ENCODE measurements at regions not wholly inside any gene's neighbourhood (a gene's known extent, or its start where the extent isn't known, plus 50 kb on each side); places are given as distances from the start of the nearest gene placed in this dataset.
"Not testable (repeated sequence)": the region's sequence is repeated elsewhere in the genome, so short reads cannot be mapped to it uniquely, and the experiment has no call there.

GRCh38 chr5:130605234-130605633 is 559.8 kb downstream of the HINT1 start:
- Mint-ChIP-seq H3K27me3 (no peaks in the 10 kb centered on the region), H3K36me3 (no peaks in the 10 kb centered on the region), H3K9me3 (peaks cover 0 to 4% (median 2%) of the 10 kb centered on the region in 7 donors), H3K4me3 (no peak overlapping the region), H3K27ac (no peak overlapping the region), H3K4me1 (no peaks in the 10 kb centered on the region)
- Histone ChIP-seq H3K27ac (ENCODE audit: insufficient read depth, low read length, poor library complexity, severe bottlenecking) (no peak overlapping the region), H3K36me3 (ENCODE audit: control insufficient read depth, insufficient read depth, low read length) (no peaks in the 10 kb centered on the region), H3K4me3 (ENCODE audit: low read depth, low read length) (no peak overlapping the region), H3K4me1 (ENCODE audit: control insufficient read depth, insufficient read depth, low read length, poor library complexity, severe bottlenecking) (no peaks in the 10 kb centered on the region), H3K27me3 (ENCODE audit: control insufficient read depth, insufficient read depth, low read length) (no peaks in the 10 kb centered on the region), H3K9me3 (ENCODE audit: control insufficient read depth in 2 of 2, low read length in 2 of 2) (no peaks in the 10 kb centered on the region)
- ATAC-seq (ENCODE audit: low read depth in 2 of 2) = no peak
- DNase-seq = no peak

GRCh38 chr5:130596647-130597046 is 568.4 kb downstream of the HINT1 start:
- not testable (repeated sequence) for H3K27me3 Mint-ChIP-seq; H3K36me3 Mint-ChIP-seq; H3K27ac ChIP-seq (ENCODE audit: insufficient read depth, low read length, poor library complexity, severe bottlenecking); H3K9me3 ChIP-seq (ENCODE audit: control insufficient read depth in 2 of 2, low read length in 2 of 2); H3K4me3 Mint-ChIP-seq; H3K9me3 Mint-ChIP-seq; ATAC-seq (ENCODE audit: low read depth in 2 of 2); H3K4me1 ChIP-seq (ENCODE audit: control insufficient read depth, insufficient read depth, low read length, poor library complexity, severe bottlenecking); H3K4me3 ChIP-seq (ENCODE audit: low read depth, low read length); H3K36me3 ChIP-seq (ENCODE audit: control insufficient read depth, insufficient read depth, low read length); H3K27ac Mint-ChIP-seq; H3K27me3 ChIP-seq (ENCODE audit: control insufficient read depth, insufficient read depth, low read length); H3K4me1 Mint-ChIP-seq; DNase-seq

GRCh38 chr5:130580264-130580663 is 584.8 kb downstream of the HINT1 start:
- H3K27me3 ChIP-seq (ENCODE audit: control insufficient read depth, insufficient read depth, low read length) = no peaks in the 10 kb centered on the region

GRCh38 chr5:130578354-130578753 is 586.7 kb downstream of the HINT1 start:
- Mint-ChIP-seq H3K9me3 (no peaks in the 10 kb centered on the region), H3K4me3 (no peak overlapping the region)
- H3K27me3 ChIP-seq (ENCODE audit: control insufficient read depth, insufficient read depth, low read length) = no peaks in the 10 kb centered on the region

More at GRCh38 chr5:130580264-130580663, 584.8 kb downstream of the HINT1 start:
- H3K27ac ChIP-seq (ENCODE audit: insufficient read depth, low read length, poor library complexity, severe bottlenecking) = no peak overlapping the region
- no peak overlapping the region for H3K27ac Mint-ChIP-seq
- H3K9me3 ChIP-seq (ENCODE audit: control insufficient read depth in 2 of 2, low read length in 2 of 2) = no peaks in the 10 kb centered on the region
- no peak overlapping the region for H3K4me3 Mint-ChIP-seq
- H3K36me3 ChIP-seq (ENCODE audit: control insufficient read depth, insufficient read depth, low read length) = no peaks in the 10 kb centered on the region
- DNase-seq (no peak), ATAC-seq (ENCODE audit: low read depth in 2 of 2) (no peak)
- no peaks in the 10 kb centered on the region for H3K9me3 Mint-ChIP-seq
- H3K4me1 Mint-ChIP-seq = no peaks in the 10 kb centered on the region
- no peaks in the 10 kb centered on the region for H3K4me1 ChIP-seq (ENCODE audit: control insufficient read depth, insufficient read depth, low read length, poor library complexity, severe bottlenecking)
- H3K27me3 Mint-ChIP-seq = peaks cover 6% of the 10 kb centered on the region
- no peaks in the 10 kb centered on the region for H3K36me3 Mint-ChIP-seq
- no peak overlapping the region for H3K4me3 ChIP-seq (ENCODE audit: low read depth, low read length)

GRCh38 chr5:130571076-130571475 is 594.0 kb downstream of the HINT1 start:
- Mint-ChIP-seq H3K27me3 (no peaks in the 10 kb centered on the region), H3K27ac (no peak overlapping the region), H3K4me3 (no peak overlapping the region), H3K36me3 (no peaks in the 10 kb centered on the region), H3K9me3 (peaks cover 0 to 2% (median 0%) of the 10 kb centered on the region in 7 donors), H3K4me1 (no peaks in the 10 kb centered on the region)
- Histone ChIP-seq H3K4me1 (ENCODE audit: control insufficient read depth, insufficient read depth, low read length, poor library complexity, severe bottlenecking) (no peaks in the 10 kb centered on the region), H3K27me3 (ENCODE audit: control insufficient read depth, insufficient read depth, low read length) (no peaks in the 10 kb centered on the region), H3K27ac (ENCODE audit: insufficient read depth, low read length, poor library complexity, severe bottlenecking) (no peak overlapping the region), H3K9me3 (ENCODE audit: control insufficient read depth in 2 of 2, low read length in 2 of 2) (no peaks in the 10 kb centered on the region), H3K4me3 (ENCODE audit: low read depth, low read length) (no peak overlapping the region), H3K36me3 (ENCODE audit: control insufficient read depth, insufficient read depth, low read length) (no peaks in the 10 kb centered on the region)
- DNase-seq (no peak), ATAC-seq (ENCODE audit: low read depth in 2 of 2) (no peak)

More at GRCh38 chr5:130578354-130578753, 586.7 kb downstream of the HINT1 start:
- Mint-ChIP-seq H3K27me3 (peaks cover 6% of the 10 kb centered on the region), H3K36me3 (no peaks in the 10 kb centered on the region), H3K4me1 (no peaks in the 10 kb centered on the region), H3K27ac (no peak overlapping the region)
- DNase-seq (no peak), ATAC-seq (ENCODE audit: low read depth in 2 of 2) (no peak)
- H3K36me3 ChIP-seq (ENCODE audit: control insufficient read depth, insufficient read depth, low read length) = no peaks in the 10 kb centered on the region
- H3K4me3 ChIP-seq (ENCODE audit: low read depth, low read length) = no peak overlapping the region
- H3K27ac ChIP-seq (ENCODE audit: insufficient read depth, low read length, poor library complexity, severe bottlenecking) = no peak overlapping the region
- no peaks in the 10 kb centered on the region for H3K4me1 ChIP-seq (ENCODE audit: control insufficient read depth, insufficient read depth, low read length, poor library complexity, severe bottlenecking)
- no peaks in the 10 kb centered on the region for H3K9me3 ChIP-seq (ENCODE audit: control insufficient read depth in 2 of 2, low read length in 2 of 2)

- ATAC-seq (ENCODE audit: low read depth in 2 of 2) (no peak), DNase-seq (no peak)
- Mint-ChIP-seq H3K9me3 (peaks cover 0 to 4% (median 0%) of the 10 kb centered on the region in 7 donors), H3K4me3 (no peak overlapping the region), H3K4me1 (no peaks in the 10 kb centered on the region), H3K27me3 (no peaks in the 10 kb centered on the region), H3K27ac (no peak overlapping the region), H3K36me3 (no peaks in the 10 kb centered on the region)
- Histone ChIP-seq H3K9me3 (ENCODE audit: control insufficient read depth in 2 of 2, low read length in 2 of 2) (no peaks in the 10 kb centered on the region), H3K36me3 (ENCODE audit: control insufficient read depth, insufficient read depth, low read length) (no peaks in the 10 kb centered on the region), H3K27ac (ENCODE audit: insufficient read depth, low read length, poor library complexity, severe bottlenecking) (no peak overlapping the region), H3K27me3 (ENCODE audit: control insufficient read depth, insufficient read depth, low read length) (no peaks in the 10 kb centered on the region), H3K4me3 (ENCODE audit: low read depth, low read length) (no peak overlapping the region), H3K4me1 (ENCODE audit: control insufficient read depth, insufficient read depth, low read length, poor library complexity, severe bottlenecking) (no peaks in the 10 kb centered on the region)
Observed at GRCh38 chr5:130568791-130569190, 596.3 kb downstream of the HINT1 start.

GRCh38 chr5:130555429-130555828 is 609.6 kb downstream of the HINT1 start:
- no peaks in the 10 kb centered on the region for H3K36me3 ChIP-seq (ENCODE audit: control insufficient read depth, insufficient read depth, low read length)
- Mint-ChIP-seq H3K36me3 (no peaks in the 10 kb centered on the region), H3K27ac (no peak overlapping the region), H3K9me3 (peaks cover 0 to 18% (median 2%) of the 10 kb centered on the region in 7 donors), H3K4me3 (no peak overlapping the region), H3K27me3 (no peaks in the 10 kb centered on the region), H3K4me1 (no peaks in the 10 kb centered on the region)
- H3K27me3 ChIP-seq (ENCODE audit: control insufficient read depth, insufficient read depth, low read length) = no peaks in the 10 kb centered on the region
- no peak overlapping the region for H3K27ac ChIP-seq (ENCODE audit: insufficient read depth, low read length, poor library complexity, severe bottlenecking)
- DNase-seq (no peak), ATAC-seq (ENCODE audit: low read depth in 2 of 2) (no peak)
- no peak overlapping the region for H3K4me3 ChIP-seq (ENCODE audit: low read depth, low read length)
- H3K9me3 ChIP-seq (ENCODE audit: control insufficient read depth in 2 of 2, low read length in 2 of 2) = no peaks in the 10 kb centered on the region
- no peaks in the 10 kb centered on the region for H3K4me1 ChIP-seq (ENCODE audit: control insufficient read depth, insufficient read depth, low read length, poor library complexity, severe bottlenecking)

- H3K9me3 Mint-ChIP-seq = peaks cover 0 to 13% (median 0%) of the 10 kb centered on the region in 7 donors
- Histone ChIP-seq H3K4me3 (ENCODE audit: low read depth, low read length) (no peak overlapping the region), H3K27ac (ENCODE audit: insufficient read depth, low read length, poor library complexity, severe bottlenecking) (no peak overlapping the region), H3K27me3 (ENCODE audit: control insufficient read depth, insufficient read depth, low read length) (no peaks in the 10 kb centered on the region), H3K36me3 (ENCODE audit: control insufficient read depth, insufficient read depth, low read length) (no peaks in the 10 kb centered on the region), H3K9me3 (ENCODE audit: control insufficient read depth in 2 of 2, low read length in 2 of 2) (no peaks in the 10 kb centered on the region), H3K4me1 (ENCODE audit: control insufficient read depth, insufficient read depth, low read length, poor library complexity, severe bottlenecking) (no peaks in the 10 kb centered on the region)
- no peak for ATAC-seq (ENCODE audit: low read depth in 2 of 2)
- no peak overlapping the region for H3K27ac Mint-ChIP-seq
- H3K36me3 Mint-ChIP-seq = no peaks in the 10 kb centered on the region
- no peaks in the 10 kb centered on the region for H3K4me1 Mint-ChIP-seq
- H3K27me3 Mint-ChIP-seq = no peaks in the 10 kb centered on the region
- H3K4me3 Mint-ChIP-seq = no peak overlapping the region
- DNase-seq = no peak
Observed at GRCh38 chr5:130550562-130550928, 614.5 kb downstream of the HINT1 start.
